ENCODE measurements at regions not wholly inside any gene's neighbourhood (a gene's known extent, or its start where the extent isn't known, plus 50 kb on each side); places are given as distances from the start of the nearest gene placed in this dataset.
"Not testable (repeated sequence)": the region's sequence is repeated elsewhere in the genome, so short reads cannot be mapped to it uniquely, and the experiment has no call there.

- TF ChIP-seq TCF4 (CRISPR knock-in tag; IDR thresholded peaks at IDR 0.05; ENCODE audit: borderline replicate concordance) (no peak), ZNF8 (CRISPR knock-in tag; IDR thresholded peaks at IDR 0.05) (no peak)
These were observed 1373.7 kb downstream of the BRINP3 start (continued) for GRCh38 chr1:189103956-189104355.

GRCh38 chr1:189117072-189117770 is 1360.4 kb downstream of the BRINP3 start:
- ATAC-seq: no peak
- TF ChIP-seq CSDC2 (CRISPR knock-in tag; IDR thresholded peaks at IDR 0.05) (no peak), GLIS3 (CRISPR knock-in tag; IDR thresholded peaks at IDR 0.05) (no peak)

GRCh38 chr1:189121941-189122340 is 1355.7 kb downstream of the BRINP3 start:
- TF ChIP-seq, protein P1, sequence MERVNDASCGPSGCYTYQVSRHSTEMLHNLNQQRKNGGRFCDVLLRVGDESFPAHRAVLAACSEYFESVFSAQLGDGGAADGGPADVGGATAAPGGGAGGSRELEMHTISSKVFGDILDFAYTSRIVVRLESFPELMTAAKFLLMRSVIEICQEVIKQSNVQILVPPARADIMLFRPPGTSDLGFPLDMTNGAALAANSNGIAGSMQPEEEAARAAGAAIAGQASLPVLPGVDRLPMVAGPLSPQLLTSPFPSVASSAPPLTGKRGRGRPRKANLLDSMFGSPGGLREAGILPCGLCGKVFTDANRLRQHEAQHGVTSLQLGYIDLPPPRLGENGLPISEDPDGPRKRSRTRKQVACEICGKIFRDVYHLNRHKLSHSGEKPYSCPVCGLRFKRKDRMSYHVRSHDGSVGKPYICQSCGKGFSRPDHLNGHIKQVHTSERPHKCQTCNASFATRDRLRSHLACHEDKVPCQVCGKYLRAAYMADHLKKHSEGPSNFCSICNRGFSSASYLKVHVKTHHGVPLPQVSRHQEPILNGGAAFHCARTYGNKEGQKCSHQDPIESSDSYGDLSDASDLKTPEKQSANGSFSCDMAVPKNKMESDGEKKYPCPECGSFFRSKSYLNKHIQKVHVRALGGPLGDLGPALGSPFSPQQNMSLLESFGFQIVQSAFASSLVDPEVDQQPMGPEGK (CRISPR knock-in tag; IDR thresholded peaks at IDR 0.05; ENCODE audit: borderline replicate concordance): no peak
- TF ChIP-seq POU6F1 (CRISPR knock-in tag; IDR thresholded peaks at IDR 0.05; ENCODE audit: borderline replicate concordance, low read depth) (no peak), CREB5 (CRISPR knock-in tag; IDR thresholded peaks at IDR 0.05; ENCODE audit: low read depth) (no peak), ZNF8 (CRISPR knock-in tag; IDR thresholded peaks at IDR 0.05) (no peak), CSRNP3 (CRISPR knock-in tag; IDR thresholded peaks at IDR 0.05) (no peak), RARB (CRISPR knock-in tag; IDR thresholded peaks at IDR 0.05) (no peak), ZFP3 (CRISPR knock-in tag; IDR thresholded peaks at IDR 0.05) (no peak), PPARA (CRISPR knock-in tag; IDR thresholded peaks at IDR 0.05; ENCODE audit: borderline replicate concordance) (no peak), TCF4 (CRISPR knock-in tag; IDR thresholded peaks at IDR 0.05; ENCODE audit: borderline replicate concordance) (no peak), SNAI2 (CRISPR knock-in tag; IDR thresholded peaks at IDR 0.05) (no peak), ZC3H10 (CRISPR knock-in tag; IDR thresholded peaks at IDR 0.05) (no peak)
- ATAC-seq: no peak

- TF ChIP-seq, protein P1 (CRISPR knock-in tag; IDR thresholded peaks at IDR 0.05; ENCODE audit: borderline replicate concordance): no peak
- TF ChIP-seq ZNF565 (CRISPR knock-in tag; conservative IDR thresholded peaks at IDR 0.05; ENCODE audit: low read depth): no peak
These were observed 1352.0 kb downstream of the BRINP3 start for GRCh38 chr1:189125694-189126093.

GRCh38 chr1:189131576-189131975 is 1346.1 kb downstream of the BRINP3 start:
- ATAC-seq: no peak
- TF ChIP-seq, protein P1 (CRISPR knock-in tag; IDR thresholded peaks at IDR 0.05; ENCODE audit: borderline replicate concordance): no peak
- TF ChIP-seq GLIS3 (CRISPR knock-in tag; IDR thresholded peaks at IDR 0.05): no peak
- no peak for TF ChIP-seq ZFP3 (CRISPR knock-in tag; IDR thresholded peaks at IDR 0.05)

More at GRCh38 chr1:189125694-189126093, 1352.0 kb downstream of the BRINP3 start:
- no peak for ATAC-seq

DNA sequence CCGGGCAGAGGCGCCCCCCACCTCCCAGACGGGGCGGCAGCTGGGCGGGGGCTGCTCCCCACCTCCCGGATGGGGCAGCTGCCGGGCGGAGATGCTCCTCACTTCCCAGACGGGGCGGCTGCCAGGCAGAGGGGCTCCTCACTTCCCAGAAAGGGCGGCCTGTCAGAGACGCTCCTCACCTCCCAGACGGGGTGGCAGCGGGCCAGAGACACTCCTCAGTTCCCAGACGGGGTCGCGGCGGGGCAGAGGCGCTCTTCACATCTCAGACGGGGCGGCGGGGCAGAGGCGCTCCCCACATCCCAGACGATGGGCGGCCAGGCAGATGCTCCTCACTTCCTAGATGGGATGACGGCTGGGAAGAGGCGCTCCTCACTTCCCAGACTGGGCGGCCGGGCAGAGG is 1337.9 kb downstream of the BRINP3 start:
- not testable (repeated sequence) for ATAC-seq

Measured in SK-N-SH treated with all-trans-retinoic acid at 6 μM for 48 hours (cell line).